ENCODE measurements at regions not wholly inside any gene's neighbourhood (a gene's known extent, or its start where the extent isn't known, plus 50 kb on each side); places are given as distances from the start of the nearest gene placed in this dataset.

DNA sequence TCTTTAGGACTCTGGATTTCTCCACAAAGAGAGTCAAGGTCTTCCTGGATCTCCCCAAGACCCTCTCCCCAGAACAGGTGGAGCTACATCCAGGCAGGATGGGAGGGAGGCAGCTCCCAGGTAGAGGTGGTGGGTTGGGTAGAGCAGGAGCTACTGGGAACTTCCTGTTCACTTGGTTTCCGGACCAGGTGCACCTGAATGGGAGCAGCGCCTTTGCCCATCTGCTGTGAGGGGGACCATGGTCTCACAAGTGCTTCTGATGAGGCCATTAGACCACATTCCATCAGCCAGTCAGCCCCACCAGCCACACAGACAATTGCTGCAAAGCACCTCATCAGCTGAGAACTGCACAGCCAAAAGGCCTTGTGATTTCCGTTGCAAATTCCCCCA is 188.8 kb downstream of the MATN1 start (continued):
- no peak for TF ChIP-seq HNF4A (conservative IDR thresholded peaks at IDR 0.05)
- TF ChIP-seq RXRA (IDR thresholded peaks at IDR 0.05) = no peak
- TF ChIP-seq YY1 (IDR thresholded peaks at IDR 0.05) = no peak
- TF ChIP-seq, protein P1, sequence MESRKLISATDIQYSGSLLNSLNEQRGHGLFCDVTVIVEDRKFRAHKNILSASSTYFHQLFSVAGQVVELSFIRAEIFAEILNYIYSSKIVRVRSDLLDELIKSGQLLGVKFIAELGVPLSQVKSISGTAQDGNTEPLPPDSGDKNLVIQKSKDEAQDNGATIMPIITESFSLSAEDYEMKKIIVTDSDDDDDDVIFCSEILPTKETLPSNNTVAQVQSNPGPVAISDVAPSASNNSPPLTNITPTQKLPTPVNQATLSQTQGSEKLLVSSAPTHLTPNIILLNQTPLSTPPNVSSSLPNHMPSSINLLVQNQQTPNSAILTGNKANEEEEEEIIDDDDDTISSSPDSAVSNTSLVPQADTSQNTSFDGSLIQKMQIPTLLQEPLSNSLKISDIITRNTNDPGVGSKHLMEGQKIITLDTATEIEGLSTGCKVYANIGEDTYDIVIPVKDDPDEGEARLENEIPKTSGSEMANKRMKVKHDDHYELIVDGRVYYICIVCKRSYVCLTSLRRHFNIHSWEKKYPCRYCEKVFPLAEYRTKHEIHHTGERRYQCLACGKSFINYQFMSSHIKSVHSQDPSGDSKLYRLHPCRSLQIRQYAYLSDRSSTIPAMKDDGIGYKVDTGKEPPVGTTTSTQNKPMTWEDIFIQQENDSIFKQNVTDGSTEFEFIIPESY (IDR thresholded peaks at IDR 0.05) = no peak
- no peak for TF ChIP-seq TAF1 (conservative IDR thresholded peaks at IDR 0.05)
- TF ChIP-seq FOXA2 (IDR thresholded peaks at IDR 0.05) = no peak
- TF ChIP-seq, protein P2, sequence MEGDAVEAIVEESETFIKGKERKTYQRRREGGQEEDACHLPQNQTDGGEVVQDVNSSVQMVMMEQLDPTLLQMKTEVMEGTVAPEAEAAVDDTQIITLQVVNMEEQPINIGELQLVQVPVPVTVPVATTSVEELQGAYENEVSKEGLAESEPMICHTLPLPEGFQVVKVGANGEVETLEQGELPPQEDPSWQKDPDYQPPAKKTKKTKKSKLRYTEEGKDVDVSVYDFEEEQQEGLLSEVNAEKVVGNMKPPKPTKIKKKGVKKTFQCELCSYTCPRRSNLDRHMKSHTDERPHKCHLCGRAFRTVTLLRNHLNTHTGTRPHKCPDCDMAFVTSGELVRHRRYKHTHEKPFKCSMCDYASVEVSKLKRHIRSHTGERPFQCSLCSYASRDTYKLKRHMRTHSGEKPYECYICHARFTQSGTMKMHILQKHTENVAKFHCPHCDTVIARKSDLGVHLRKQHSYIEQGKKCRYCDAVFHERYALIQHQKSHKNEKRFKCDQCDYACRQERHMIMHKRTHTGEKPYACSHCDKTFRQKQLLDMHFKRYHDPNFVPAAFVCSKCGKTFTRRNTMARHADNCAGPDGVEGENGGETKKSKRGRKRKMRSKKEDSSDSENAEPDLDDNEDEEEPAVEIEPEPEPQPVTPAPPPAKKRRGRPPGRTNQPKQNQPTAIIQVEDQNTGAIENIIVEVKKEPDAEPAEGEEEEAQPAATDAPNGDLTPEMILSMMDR (IDR thresholded peaks at IDR 0.05; ENCODE audit: low read depth, low read length, missing input control) = no peak
- no peak for TF ChIP-seq FOXA1 (IDR thresholded peaks at IDR 0.05)

DNA sequence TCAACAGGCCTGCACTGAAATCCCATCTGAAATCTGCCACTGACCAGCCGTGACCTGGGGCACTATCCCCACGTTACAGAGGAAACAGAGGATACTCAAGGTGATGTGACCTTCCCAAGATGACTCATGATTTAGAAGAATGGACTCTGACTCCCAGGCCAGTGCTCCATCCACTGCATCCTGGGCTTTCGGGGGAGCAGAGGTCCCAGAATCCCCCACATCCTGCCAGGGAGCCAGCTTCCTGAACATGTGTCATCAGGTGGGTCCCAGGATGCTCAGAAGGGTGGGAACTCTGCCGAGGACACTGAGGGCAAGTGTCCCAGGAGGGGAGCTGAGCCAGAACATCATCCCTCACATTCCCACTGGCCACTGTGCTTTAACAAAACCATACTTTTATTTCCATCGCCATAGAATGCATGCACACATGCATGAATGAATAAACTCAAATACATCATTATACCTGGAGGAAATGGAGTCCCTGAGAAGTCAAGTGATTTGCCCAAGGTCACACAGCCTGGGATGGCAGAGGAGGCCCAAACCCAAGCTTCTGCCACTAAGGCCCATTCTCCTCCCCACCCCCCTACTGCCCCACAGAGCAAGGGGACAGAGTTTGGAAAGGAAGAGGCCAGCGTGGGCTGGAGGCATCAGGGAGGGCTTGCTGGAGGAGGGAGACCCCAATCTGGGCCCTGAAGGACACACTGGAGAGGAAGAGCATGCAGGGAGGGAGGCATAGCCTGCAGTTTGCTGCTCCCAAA is 189.4 kb downstream of the MATN1 start:
- no peaks in the 10 kb centered on the region for H3K36me3 ChIP-seq (ENCODE audit: control insufficient read depth in 4 of 4, insufficient read depth in 3 of 4, low read depth in 1 of 4, low read length in 3 of 4)
- TF ChIP-seq HNF4G (IDR thresholded peaks at IDR 0.05) = no peak
- TF ChIP-seq JUND (IDR thresholded peaks at IDR 0.05) = no peak
- no peak for TF ChIP-seq TAF1 (conservative IDR thresholded peaks at IDR 0.05)
- no peak for TF ChIP-seq FOXA2 (IDR thresholded peaks at IDR 0.05)
- no peak for TF ChIP-seq RAD21 (IDR thresholded peaks at IDR 0.05)
- TF ChIP-seq, protein P1 (IDR thresholded peaks at IDR 0.05) = no peak
- no peak for TF ChIP-seq YY1 (IDR thresholded peaks at IDR 0.05)
- TF ChIP-seq NR2F2 (IDR thresholded peaks at IDR 0.05) = no peak
- TF ChIP-seq, protein P2 (IDR thresholded peaks at IDR 0.05; ENCODE audit: low read depth, low read length, missing input control) = no peak
- no peak for TF ChIP-seq GABPA (IDR thresholded peaks at IDR 0.05 in 1 of 2, conservative IDR thresholded peaks at IDR 0.05 in 1 of 2)
- TF ChIP-seq, protein P3, sequence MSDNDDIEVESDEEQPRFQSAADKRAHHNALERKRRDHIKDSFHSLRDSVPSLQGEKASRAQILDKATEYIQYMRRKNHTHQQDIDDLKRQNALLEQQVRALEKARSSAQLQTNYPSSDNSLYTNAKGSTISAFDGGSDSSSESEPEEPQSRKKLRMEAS (IDR thresholded peaks at IDR 0.05) = no peak
- TF ChIP-seq, protein P4, sequence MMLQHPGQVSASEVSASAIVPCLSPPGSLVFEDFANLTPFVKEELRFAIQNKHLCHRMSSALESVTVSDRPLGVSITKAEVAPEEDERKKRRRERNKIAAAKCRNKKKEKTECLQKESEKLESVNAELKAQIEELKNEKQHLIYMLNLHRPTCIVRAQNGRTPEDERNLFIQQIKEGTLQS (IDR thresholded peaks at IDR 0.05) = no peak
- no peak for TF ChIP-seq FOXA1 (IDR thresholded peaks at IDR 0.05)
- TF ChIP-seq, protein P5, sequence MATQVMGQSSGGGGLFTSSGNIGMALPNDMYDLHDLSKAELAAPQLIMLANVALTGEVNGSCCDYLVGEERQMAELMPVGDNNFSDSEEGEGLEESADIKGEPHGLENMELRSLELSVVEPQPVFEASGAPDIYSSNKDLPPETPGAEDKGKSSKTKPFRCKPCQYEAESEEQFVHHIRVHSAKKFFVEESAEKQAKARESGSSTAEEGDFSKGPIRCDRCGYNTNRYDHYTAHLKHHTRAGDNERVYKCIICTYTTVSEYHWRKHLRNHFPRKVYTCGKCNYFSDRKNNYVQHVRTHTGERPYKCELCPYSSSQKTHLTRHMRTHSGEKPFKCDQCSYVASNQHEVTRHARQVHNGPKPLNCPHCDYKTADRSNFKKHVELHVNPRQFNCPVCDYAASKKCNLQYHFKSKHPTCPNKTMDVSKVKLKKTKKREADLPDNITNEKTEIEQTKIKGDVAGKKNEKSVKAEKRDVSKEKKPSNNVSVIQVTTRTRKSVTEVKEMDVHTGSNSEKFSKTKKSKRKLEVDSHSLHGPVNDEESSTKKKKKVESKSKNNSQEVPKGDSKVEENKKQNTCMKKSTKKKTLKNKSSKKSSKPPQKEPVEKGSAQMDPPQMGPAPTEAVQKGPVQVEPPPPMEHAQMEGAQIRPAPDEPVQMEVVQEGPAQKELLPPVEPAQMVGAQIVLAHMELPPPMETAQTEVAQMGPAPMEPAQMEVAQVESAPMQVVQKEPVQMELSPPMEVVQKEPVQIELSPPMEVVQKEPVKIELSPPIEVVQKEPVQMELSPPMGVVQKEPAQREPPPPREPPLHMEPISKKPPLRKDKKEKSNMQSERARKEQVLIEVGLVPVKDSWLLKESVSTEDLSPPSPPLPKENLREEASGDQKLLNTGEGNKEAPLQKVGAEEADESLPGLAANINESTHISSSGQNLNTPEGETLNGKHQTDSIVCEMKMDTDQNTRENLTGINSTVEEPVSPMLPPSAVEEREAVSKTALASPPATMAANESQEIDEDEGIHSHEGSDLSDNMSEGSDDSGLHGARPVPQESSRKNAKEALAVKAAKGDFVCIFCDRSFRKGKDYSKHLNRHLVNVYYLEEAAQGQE (IDR thresholded peaks at IDR 0.05) = no peak
- TF ChIP-seq HNF4A (conservative IDR thresholded peaks at IDR 0.05) = no peak
- no peak for TF ChIP-seq RXRA (IDR thresholded peaks at IDR 0.05)
- H3K4me1 ChIP-seq (ENCODE audit: control insufficient read depth in 4 of 4, insufficient read depth in 4 of 4, low read length in 3 of 4) = no peaks in the 10 kb centered on the region
- H3K9me3 ChIP-seq (ENCODE audit: control insufficient read depth in 4 of 4, low read length in 3 of 4) = no peaks in the 10 kb centered on the region
- H3K27me3 ChIP-seq (ENCODE audit: control insufficient read depth in 4 of 4, insufficient read depth in 4 of 4, low read length in 3 of 4) = no peaks in the 10 kb centered on the region
- no peak for DNase-seq (ENCODE audit: low spot score)
- H3K27ac ChIP-seq (ENCODE audit: low read depth in 1 of 2, low read length in 2 of 2) = no peak overlapping the region
- H3K4me3 ChIP-seq (ENCODE audit: low read depth in 1 of 3, low read length in 3 of 3) = no peak overlapping the region
- WGBS = 77% methylated on average over 6 of the region's 6 CpGs
- H3K9ac ChIP-seq (ENCODE audit: low read depth in 1 of 2, low read length in 2 of 2) = no peak overlapping the region
